Endothelial cell of umbilical vein (primary cell): ENCODE measurements at regions not wholly inside any gene's neighbourhood (a gene's known extent, or its start where the extent isn't known, plus 50 kb on each side); places are given as distances from the start of the nearest gene placed in this dataset.

Source experiments
- BruUV-seq: library from RNA; stranded (reverse); fragments of 400-500 nt; replicated peaks from 2 replicates; lab custom pipeline; 2021; lab: Mats Ljungman, UMichigan
- CTCF ChIA-PET: fragments of 300-600, 350-600 bp; sonication (Branson Sonifier 250); formaldehyde crosslinking; loops from one replicate; lab custom pipeline; 2021; ENCODE audit warnings: antibody characterized with exemption, inconsistent platforms; lab: Charles Lee
- POLR2A ChIA-PET: fragments of 300-600, 350-600 bp; sonication (Branson Sonifier 250); formaldehyde crosslinking; loops from one replicate; lab custom pipeline; 2021; ENCODE audit warnings: antibody characterized with exemption, inconsistent platforms; lab: Charles Lee
- DNase-seq: peaks from one replicate; pipeline ENCODE4 v3.0.0-alpha.2; 2011; ENCODE audit warnings: low read depth, low spot score
- FAIRE-seq: peaks from 2 replicates; lab custom pipeline; 2011; peaks lifted over from hg19 to GRCh38; lab: Jason Lieb, UNC
- H2AFZ ChIP-seq: 2 replicates; pipeline ENCODE4 v1.6.0; 2012; ENCODE audit warnings: low read depth, low read length, control low read depth, inconsistent platforms
- H3K27ac ChIP-seq: 2 replicates; pipeline ENCODE4 v1.5.1; 2011; ENCODE audit warnings: low read depth, mild to moderate bottlenecking, control low read depth, low read length, moderate library complexity; ENCODE audit not compliant: insufficient read depth
- H3K27me3 ChIP-seq, 2 experiments: 2 replicates each; pipeline versions ENCODE4 v1.6.0 to v1.6.1; 2011; ENCODE audit warnings: low read length in 2 of 2, mixed read lengths in 1 of 2; ENCODE audit not compliant: control insufficient read depth in 2 of 2, insufficient read depth in 2 of 2
- H3K36me3 ChIP-seq, 2 experiments: 2 replicates in 1 of 2; 3 replicates in 1 of 2; pipeline ENCODE4 v1.5.1; 2011; ENCODE audit warnings: low read length in 2 of 2, mild to moderate bottlenecking in 1 of 2, moderate library complexity in 1 of 2; ENCODE audit not compliant: control insufficient read depth in 2 of 2, insufficient read depth in 2 of 2; ENCODE audit errors: extremely low read depth in 1 of 2
- H3K4me1 ChIP-seq: 3 replicates; pipeline ENCODE4 v1.5.1; 2011; ENCODE audit warnings: mild to moderate bottlenecking, low read length; ENCODE audit not compliant: control insufficient read depth, insufficient read depth; ENCODE audit errors: extremely low read depth
- H3K4me2 ChIP-seq: 2 replicates; pipeline ENCODE4 v1.6.1; 2011; ENCODE audit warnings: low read length, control low read depth, mixed read lengths; ENCODE audit not compliant: insufficient read depth
- H3K4me3 ChIP-seq, 3 experiments: fragments of 200-600 bp in 1 of 3; sonication (generic), shearing (Covaris generic) in 1 of 3; replicated peaks in 1 of 3; 2 replicates each; pipeline ENCODE4 v1.5.1; 2011 to 2016; ENCODE audit warnings: control low read depth in 3 of 3, low read length in 3 of 3, mild to moderate bottlenecking in 2 of 3, inconsistent platforms in 1 of 3, low read depth in 1 of 3, moderate library complexity in 1 of 3; ENCODE audit not compliant: insufficient read depth in 1 of 3
- H3K79me2 ChIP-seq: 2 replicates; pipeline ENCODE4 v1.6.0; 2012; ENCODE audit warnings: low read length, inconsistent platforms; ENCODE audit not compliant: control insufficient read depth, insufficient read depth
- H3K9ac ChIP-seq: replicated peaks from 2 replicates; pipeline ENCODE3; 2011; ENCODE audit warnings: low read length, control low read depth; ENCODE audit not compliant: insufficient read depth; ENCODE audit errors: extremely low read depth
- H3K9me1 ChIP-seq: replicated peaks from 3 replicates; pipeline ENCODE4 v1.6.0; 2011; ENCODE audit warnings: mild to moderate bottlenecking, low read length; ENCODE audit not compliant: control insufficient read depth, insufficient read depth; ENCODE audit errors: extremely low read depth
- H3K9me3 ChIP-seq: replicated peaks from 2 replicates; pipeline ENCODE4 v1.5.1; 2012; ENCODE audit warnings: low read length, inconsistent platforms; ENCODE audit not compliant: control insufficient read depth, insufficient read depth
- H4K20me1 ChIP-seq: replicated peaks from 2 replicates; pipeline ENCODE3; 2011; ENCODE audit warnings: mild to moderate bottlenecking, low read length; ENCODE audit not compliant: control insufficient read depth, insufficient read depth; ENCODE audit errors: extremely low read depth
- EZH2 ChIP-seq: IDR thresholded peaks from 2 replicates; pipeline ENCODE4 v1.6.1; 2012; ENCODE audit warnings: borderline replicate concordance, low read depth, mild to moderate bottlenecking, moderate library complexity, low read length, inconsistent platforms; ENCODE audit not compliant: severe bottlenecking
- FOS ChIP-seq: IDR thresholded peaks from 2 replicates; pipeline ENCODE4 v1.6.1; 2011; ENCODE audit warnings: mild to moderate bottlenecking, low read length, moderate library complexity, borderline replicate concordance; ENCODE audit not compliant: insufficient read depth
- GATA2 ChIP-seq: IDR thresholded peaks from 2 replicates; pipeline ENCODE4 v1.7.0; 2011; ENCODE audit warnings: low read depth, mild to moderate bottlenecking, moderate library complexity, mixed read lengths, low read length; ENCODE audit not compliant: insufficient read length, insufficient read depth
- JUN ChIP-seq: IDR thresholded peaks from 2 replicates; pipeline ENCODE4 v1.6.1; 2011; ENCODE audit warnings: borderline replicate concordance, low read depth; ENCODE audit not compliant: insufficient read length, insufficient read depth
- POLR2A ChIP-seq: IDR thresholded peaks from 2 replicates; pipeline ENCODE4 v1.6.1; 2012; ENCODE audit warnings: low read depth, mild to moderate bottlenecking, control low read depth, low read length
- dilution Hi-C: fragments of 300-500 bp; cut with MboI; formaldehyde crosslinking; loops from one replicate; pipeline ENCODE4 v1.15.0; 2019; ENCODE audit warnings: low sequenced_read_pairs; ENCODE audit not compliant: extremely low pct_ligation_motif_present
- intact Hi-C: fragments of 100-400 bp; cut with micrococcal nuclease; formaldehyde crosslinking; loops from one replicate; pipeline ENCODE4 v1.10.0; 2022
- TF ChIP-seq, protein P1 (sequence below), 2 donors: IDR thresholded peaks; 1 replicate in 1 of 2; 2 replicates in 1 of 2; pipeline ENCODE4 v1.5.1; 2011; ENCODE audit warnings: low read length in 2 of 2, mild to moderate bottlenecking in 2 of 2, moderate library complexity in 2 of 2, control low read depth in 1 of 2, inconsistent platforms in 1 of 2, low read depth in 1 of 2; ENCODE audit not compliant: insufficient read depth in 1 of 2; ENCODE audit errors: extremely low read depth in 1 of 2
- TF ChIP-seq, protein P2 (sequence below): IDR thresholded peaks from 2 replicates; pipeline ENCODE4 v1.6.1; 2011; ENCODE audit not compliant: insufficient read depth, insufficient read length

DNA sequence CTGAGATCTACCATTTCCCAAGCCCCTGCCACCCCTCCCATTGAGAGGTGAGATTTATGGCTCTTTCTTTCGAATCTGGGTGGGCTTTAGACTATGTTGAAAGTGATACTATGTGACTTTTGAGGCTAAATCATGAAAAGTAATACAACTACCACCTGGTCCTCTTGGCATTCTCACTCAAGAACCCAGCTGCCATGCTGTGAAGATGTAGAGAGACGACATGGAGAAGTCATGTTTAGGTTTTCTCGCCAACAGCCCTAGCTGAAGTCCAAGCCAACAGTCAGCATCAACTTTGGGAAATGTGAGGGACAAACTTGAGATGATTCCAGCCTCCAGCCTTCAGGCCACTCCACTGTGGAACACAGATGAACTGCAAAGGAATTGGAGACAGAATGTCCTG is 108.7 kb downstream of the SCP2D1 start:
- H3K36me3 ChIP-seq: no peaks in the 10 kb centered on the region
- H3K9me1 ChIP-seq: no peaks in the 10 kb centered on the region
- no peak overlapping the region for H2AFZ ChIP-seq
- no peak for TF ChIP-seq JUN
- TF ChIP-seq, protein P1, sequence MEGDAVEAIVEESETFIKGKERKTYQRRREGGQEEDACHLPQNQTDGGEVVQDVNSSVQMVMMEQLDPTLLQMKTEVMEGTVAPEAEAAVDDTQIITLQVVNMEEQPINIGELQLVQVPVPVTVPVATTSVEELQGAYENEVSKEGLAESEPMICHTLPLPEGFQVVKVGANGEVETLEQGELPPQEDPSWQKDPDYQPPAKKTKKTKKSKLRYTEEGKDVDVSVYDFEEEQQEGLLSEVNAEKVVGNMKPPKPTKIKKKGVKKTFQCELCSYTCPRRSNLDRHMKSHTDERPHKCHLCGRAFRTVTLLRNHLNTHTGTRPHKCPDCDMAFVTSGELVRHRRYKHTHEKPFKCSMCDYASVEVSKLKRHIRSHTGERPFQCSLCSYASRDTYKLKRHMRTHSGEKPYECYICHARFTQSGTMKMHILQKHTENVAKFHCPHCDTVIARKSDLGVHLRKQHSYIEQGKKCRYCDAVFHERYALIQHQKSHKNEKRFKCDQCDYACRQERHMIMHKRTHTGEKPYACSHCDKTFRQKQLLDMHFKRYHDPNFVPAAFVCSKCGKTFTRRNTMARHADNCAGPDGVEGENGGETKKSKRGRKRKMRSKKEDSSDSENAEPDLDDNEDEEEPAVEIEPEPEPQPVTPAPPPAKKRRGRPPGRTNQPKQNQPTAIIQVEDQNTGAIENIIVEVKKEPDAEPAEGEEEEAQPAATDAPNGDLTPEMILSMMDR (IDR thresholded peaks at IDR 0.05; ENCODE audit: extremely low read depth in 1 of 2, insufficient read depth in 1 of 2, low read depth in 1 of 2, low read length in 2 of 2): no peak
- TF ChIP-seq GATA2: no peak
- TF ChIP-seq POLR2A: no peak
- TF ChIP-seq FOS: no peak
- TF ChIP-seq EZH2: no peak
- H3K4me2 ChIP-seq: no peak overlapping the region
- H3K9me3 ChIP-seq: no peaks in the 10 kb centered on the region
- no peak for FAIRE-seq
- H3K4me1 ChIP-seq: no peaks in the 10 kb centered on the region
- CTCF ChIA-PET: no interaction called here
- no peaks in the 10 kb centered on the region for H3K79me2 ChIP-seq
- intact Hi-C loops: no loop called here
- no peak overlapping the region for H3K9ac ChIP-seq
- POLR2A ChIA-PET: no interaction called here
- no peaks in the 10 kb centered on the region for H4K20me1 ChIP-seq
- H3K27ac ChIP-seq: no peak overlapping the region
- no TSS peak for BruUV-seq
- H3K27me3 ChIP-seq: no peaks in the 10 kb centered on the region
- DNase-seq: no peak
- H3K4me3 ChIP-seq: no peak overlapping the region
- dilution Hi-C loops: no loop called here

DNA sequence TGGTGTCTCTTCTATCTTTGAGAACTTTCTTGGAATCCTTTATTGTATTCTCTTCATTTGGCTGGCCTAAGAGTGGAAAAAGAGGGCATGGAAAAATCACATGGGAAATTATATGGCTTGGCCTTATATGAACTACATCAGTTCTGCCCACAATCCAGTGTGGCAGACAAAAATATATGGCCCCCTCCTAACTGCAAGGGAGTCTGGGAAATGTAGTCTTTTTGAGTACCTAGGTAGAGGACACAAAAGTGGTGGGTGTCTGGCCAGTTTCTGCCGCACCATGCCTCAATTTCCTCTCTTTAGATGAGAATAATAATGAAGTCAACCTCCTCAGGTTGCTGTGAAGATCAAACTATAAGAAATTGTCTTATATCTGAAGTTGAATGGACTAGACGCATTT is 109.3 kb downstream of the SCP2D1 start:
- Histone ChIP-seq H3K9ac (no peak overlapping the region), H3K4me3 (no peak overlapping the region), H3K9me1 (no peaks in the 10 kb centered on the region), H3K36me3 (no peaks in the 10 kb centered on the region), H3K27me3 (no peaks in the 10 kb centered on the region), H3K9me3 (no peaks in the 10 kb centered on the region), H2AFZ (no peak overlapping the region), H3K4me2 (no peak overlapping the region), H3K4me1 (no peaks in the 10 kb centered on the region), H4K20me1 (no peaks in the 10 kb centered on the region), H3K79me2 (no peaks in the 10 kb centered on the region), H3K27ac (no peak overlapping the region)
- intact Hi-C loops: no loop called here
- no peak for FAIRE-seq
- dilution Hi-C loops: no loop called here
- DNase-seq: no peak
- CTCF ChIA-PET: no interaction called here
- TF ChIP-seq GATA2 (no peak), FOS (no peak), POLR2A (no peak)
- TF ChIP-seq, protein P2, sequence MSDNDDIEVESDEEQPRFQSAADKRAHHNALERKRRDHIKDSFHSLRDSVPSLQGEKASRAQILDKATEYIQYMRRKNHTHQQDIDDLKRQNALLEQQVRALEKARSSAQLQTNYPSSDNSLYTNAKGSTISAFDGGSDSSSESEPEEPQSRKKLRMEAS: no peak
- no TSS peak for BruUV-seq
- POLR2A ChIA-PET: no interaction called here
